Lower leg skin (tissue), 3 donors: ENCODE measurements at regions not wholly inside any gene's neighbourhood (a gene's known extent, or its start where the extent isn't known, plus 50 kb on each side); places are given as distances from the start of the nearest gene placed in this dataset.

Experiments
- POLR2A ChIP-seq, 2 donors: fragments of 450-650 bp; IDR thresholded peaks; one replicate each; pipeline ENCODE4 v1.6.1; 2016 to 2017; ENCODE audit warnings: antibody characterized with exemption in 2 of 2, mild to moderate bottlenecking in 1 of 2, moderate library complexity in 1 of 2
- TF ChIP-seq, protein P1 (sequence below), 3 donors: fragments of 450-650 bp; IDR thresholded peaks; one replicate each; pipeline ENCODE4 v1.5.1; 2016; ENCODE audit warnings: antibody characterized with exemption in 3 of 3, mild to moderate bottlenecking in 3 of 3, moderate library complexity in 2 of 3

DNA sequence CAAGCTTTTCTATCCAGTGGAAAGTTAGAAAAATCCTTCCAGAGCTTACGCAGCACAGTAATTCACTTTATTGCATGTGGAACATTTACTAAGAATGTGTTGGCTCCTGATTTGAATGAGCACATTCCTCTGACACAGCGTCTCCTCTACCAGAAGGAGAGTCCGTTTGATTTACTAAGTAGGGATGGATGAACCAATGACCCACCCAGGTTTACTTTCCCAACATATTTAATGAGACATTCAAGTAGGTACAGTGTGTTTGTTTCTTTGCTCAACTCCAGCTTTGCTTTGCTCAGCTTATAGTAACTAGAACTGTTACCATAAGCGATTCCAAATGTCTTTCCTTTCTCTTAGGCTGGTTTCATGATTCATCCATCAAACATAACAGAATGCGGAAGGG lies 161.7 kb downstream of the SMARCA1 start:
- TF ChIP-seq POLR2A (IDR thresholded peaks at IDR 0.05): no peak
- TF ChIP-seq, protein P1, sequence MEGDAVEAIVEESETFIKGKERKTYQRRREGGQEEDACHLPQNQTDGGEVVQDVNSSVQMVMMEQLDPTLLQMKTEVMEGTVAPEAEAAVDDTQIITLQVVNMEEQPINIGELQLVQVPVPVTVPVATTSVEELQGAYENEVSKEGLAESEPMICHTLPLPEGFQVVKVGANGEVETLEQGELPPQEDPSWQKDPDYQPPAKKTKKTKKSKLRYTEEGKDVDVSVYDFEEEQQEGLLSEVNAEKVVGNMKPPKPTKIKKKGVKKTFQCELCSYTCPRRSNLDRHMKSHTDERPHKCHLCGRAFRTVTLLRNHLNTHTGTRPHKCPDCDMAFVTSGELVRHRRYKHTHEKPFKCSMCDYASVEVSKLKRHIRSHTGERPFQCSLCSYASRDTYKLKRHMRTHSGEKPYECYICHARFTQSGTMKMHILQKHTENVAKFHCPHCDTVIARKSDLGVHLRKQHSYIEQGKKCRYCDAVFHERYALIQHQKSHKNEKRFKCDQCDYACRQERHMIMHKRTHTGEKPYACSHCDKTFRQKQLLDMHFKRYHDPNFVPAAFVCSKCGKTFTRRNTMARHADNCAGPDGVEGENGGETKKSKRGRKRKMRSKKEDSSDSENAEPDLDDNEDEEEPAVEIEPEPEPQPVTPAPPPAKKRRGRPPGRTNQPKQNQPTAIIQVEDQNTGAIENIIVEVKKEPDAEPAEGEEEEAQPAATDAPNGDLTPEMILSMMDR (IDR thresholded peaks at IDR 0.05): no peak
